SK-N-SH (cell line): ENCODE measurements at regions not wholly inside any gene's neighbourhood (a gene's known extent, or its start where the extent isn't known, plus 50 kb on each side); places are given as distances from the start of the nearest gene placed in this dataset.
A peak's percentile ranks its signal among the peaks of the same experiment; 100 is the strongest.

Experiments
- CTCF ChIA-PET: fragments of 300-600, 350-600 bp; formaldehyde crosslinking; extraction: SDS; loops from one replicate; lab custom pipeline; 2021; lab: Yijun Ruan, JAX
- POLR2A ChIA-PET: fragments of 350-600 bp; sonication (Branson Sonifier 250); formaldehyde crosslinking; extraction: SDS; loops from one replicate; lab custom pipeline; 2020; ENCODE audit warnings: antibody characterized with exemption, inconsistent platforms; lab: Yijun Ruan, JAX
- DNase-seq: peaks from one replicate; pipeline ENCODE4 v3.0.0; 2012
- H2AFZ ChIP-seq: fragments of 200-600 bp; sonication (generic); 2 replicates; pipeline ENCODE4 v1.8.1; 2016; ENCODE audit warnings: antibody characterized with exemption, mild to moderate bottlenecking, low read depth
- H3F3A ChIP-seq: fragments of 200-600 bp; sonication (generic); replicated peaks from 2 replicates; pipeline ENCODE3; 2016; ENCODE audit warnings: antibody characterized with exemption, mild to moderate bottlenecking; ENCODE audit not compliant: insufficient read depth
- H3K27ac ChIP-seq, 2 experiments: fragments of 200-500 bp in 1 of 2; fragments of 200-600 bp in 1 of 2; sonication (Bioruptor generic) in 1 of 2; sonication (generic), shearing (Covaris generic) in 1 of 2; 2 replicates each; pipeline versions ENCODE4 v1.5.1 to v1.6.1; 2014 to 2016; ENCODE audit warnings: low read depth in 2 of 2, inconsistent platforms in 1 of 2, low read length in 1 of 2, mild to moderate bottlenecking in 1 of 2, mixed read lengths in 1 of 2
- H3K27me3 ChIP-seq: fragments of 200-600 bp; sonication (generic), shearing (Covaris generic); 2 replicates; pipeline ENCODE4 v1.6.1; 2016; ENCODE audit warnings: mixed run types; ENCODE audit not compliant: insufficient read depth
- H3K36me3 ChIP-seq, 2 experiments: fragments of 200-500 bp in 1 of 2; fragments of 200-600 bp in 1 of 2; sonication (Bioruptor generic) in 1 of 2; sonication (generic) in 1 of 2; replicated peaks in 1 of 2; 2 replicates each; pipeline versions ENCODE3 to v1.5.1; 2014 to 2016; ENCODE audit warnings: low read length in 1 of 2, mild to moderate bottlenecking in 1 of 2; ENCODE audit not compliant: insufficient read depth in 2 of 2, control insufficient read depth in 1 of 2
- H3K4me1 ChIP-seq, 2 experiments: fragments of 200-500 bp in 1 of 2; fragments of 200-600 bp in 1 of 2; sonication (Bioruptor generic) in 1 of 2; sonication (generic), shearing (Covaris generic) in 1 of 2; 2 replicates each; pipeline versions ENCODE4 v1.5.1 to v1.6.1; 2014 to 2016; ENCODE audit warnings: low read depth in 1 of 2, low read length in 1 of 2, mixed run types in 1 of 2; ENCODE audit not compliant: insufficient read depth in 2 of 2, control insufficient read depth in 1 of 2
- H3K4me2 ChIP-seq: fragments of 200-600 bp; sonication (generic), shearing (Covaris generic); 2 replicates; pipeline ENCODE4 v1.6.1; 2017; ENCODE audit warnings: mixed run types
- H3K4me3 ChIP-seq, 2 experiments: fragments of 200-500 bp in 1 of 2; fragments of 200-600 bp in 1 of 2; sonication (Bioruptor generic) in 1 of 2; sonication (generic), shearing (Covaris generic) in 1 of 2; 2 replicates each; pipeline versions ENCODE4 v1.5.1 to v1.8.1; 2014 to 2016; ENCODE audit warnings: low read depth in 2 of 2, inconsistent platforms in 1 of 2, low read length in 1 of 2, mild to moderate bottlenecking in 1 of 2, mixed read lengths in 1 of 2, moderate library complexity in 1 of 2
- H3K79me2 ChIP-seq: fragments of 200-600 bp; sonication (generic); 2 replicates; pipeline ENCODE4 v1.8.1; 2017; ENCODE audit warnings: mild to moderate bottlenecking; ENCODE audit not compliant: insufficient read depth
- H3K9ac ChIP-seq: fragments of 200-600 bp; sonication (generic); 2 replicates; pipeline ENCODE4 v1.6.1; 2017; ENCODE audit warnings: mixed run types
- H3K9me2 ChIP-seq: fragments of 200-600 bp; sonication (generic); 2 replicates; pipeline ENCODE4 v1.6.1; 2017; ENCODE audit warnings: mixed run types
- H3K9me3 ChIP-seq: fragments of 200-600 bp; sonication (generic); 2 replicates; pipeline ENCODE4 v1.6.1; 2017; ENCODE audit warnings: mixed run types, mild to moderate bottlenecking, moderate library complexity
- H4K20me1 ChIP-seq: fragments of 200-600 bp; sonication (generic); 2 replicates; pipeline ENCODE4 v1.6.1; 2017; ENCODE audit warnings: mild to moderate bottlenecking, mixed run types; ENCODE audit not compliant: insufficient read depth
- CHD2 ChIP-seq: fragments of 150-350 bp; IDR thresholded peaks from 2 replicates; pipeline ENCODE4 v1.6.1; 2018; ENCODE audit warnings: low read length; ENCODE audit not compliant: partially characterized antibody
- CTCF ChIP-seq: fragments of 200-600 bp; sonication (generic); IDR thresholded peaks from 2 replicates; pipeline ENCODE4 v1.6.1; 2017; ENCODE audit warnings: antibody characterized with exemption, mild to moderate bottlenecking, moderate library complexity
- EP300 ChIP-seq, 2 experiments: IDR thresholded peaks; 2 replicates each; pipeline versions ENCODE4 v1.4.0 to v1.6.1; 2012; ENCODE audit warnings: borderline replicate concordance in 1 of 2, low read depth in 1 of 2, low read length in 1 of 2
- MXI1 ChIP-seq: IDR thresholded peaks from 2 replicates; pipeline ENCODE4 v1.6.1; 2012; ENCODE audit warnings: mild to moderate bottlenecking, low read depth, low read length, improper control_type of control experiment
- NFIC ChIP-seq: IDR thresholded peaks from 2 replicates; pipeline ENCODE4 v1.4.0; 2012; ENCODE audit warnings: borderline replicate concordance
- PBX3 ChIP-seq: IDR thresholded peaks from 2 replicates; pipeline ENCODE4; 2012
- RAD21 ChIP-seq: IDR thresholded peaks from 2 replicates; pipeline ENCODE4 v1.6.1; 2012; ENCODE audit warnings: mild to moderate bottlenecking, low read length
- RXRA ChIP-seq: IDR thresholded peaks from 2 replicates; pipeline ENCODE4 v1.4.0; 2012; ENCODE audit warnings: low read depth, mild to moderate bottlenecking, borderline replicate concordance
- TCF12 ChIP-seq: IDR thresholded peaks from 2 replicates; pipeline ENCODE4 v1.4.0; 2012
- TEAD4 ChIP-seq: IDR thresholded peaks from 2 replicates; pipeline ENCODE4 v1.4.0; 2012; ENCODE audit warnings: mild to moderate bottlenecking, borderline replicate concordance; ENCODE audit not compliant: insufficient read depth
- WGBS: methylation state at CpG from one replicate; pipeline ENCODE4 v1.1.6; 2017; ENCODE audit warnings: low lambda C conversion rate; 5-methylcytosine and 5-hydroxymethylcytosine counted together

- no peaks in the 10 kb centered on the region for H3K27me3 ChIP-seq
- peak overlapping the region; percentile 69 for H3K4me2 ChIP-seq
- DNase-seq, result no peak
- H3K4me3 ChIP-seq, result peak overlapping the region; percentile 27 to 38; a peak in 2 of 4 replicates
- CTCF ChIA-PET, result no interaction called here
- H3F3A ChIP-seq, result no peaks in the 10 kb centered on the region
- no peaks in the 10 kb centered on the region for H3K79me2 ChIP-seq
- under 1% methylated on average over 7 of the region's 7 CpGs for WGBS
- H3K27ac ChIP-seq, result no peak overlapping the region
- no peaks in the 10 kb centered on the region for H3K9me2 ChIP-seq
- H3K36me3 ChIP-seq, result no peaks in the 10 kb centered on the region
- peak overlapping the region; percentile 75 for H2AFZ ChIP-seq
- H3K9me3 ChIP-seq, result no peaks in the 10 kb centered on the region
- H4K20me1 ChIP-seq, result no peaks in the 10 kb centered on the region
- no peak overlapping the region for H3K9ac ChIP-seq
- H3K4me1 ChIP-seq, result no peaks in the 10 kb centered on the region
- POLR2A ChIA-PET, result no interaction called here
- TF ChIP-seq RAD21 (peak; percentile 41; the same call in 1 of the 2 replicates), CTCF (peak; percentile 46), RXRA (no peak)
- TF ChIP-seq, all 33 proteins: peak for 2
Observed at GRCh38 chr3:83968356-83968755, 990.4 kb upstream of the CADM2 start.

GRCh38 chr3:83971666-83972065 lies 987.1 kb upstream of the CADM2 start:
- DNase-seq, result no peak
- 0 out of 2 replicates have a peak overlapping the region, but pooled peaks have one; percentile 49 for H2AFZ ChIP-seq
- H3F3A ChIP-seq, result no peaks in the 10 kb centered on the region
- H3K36me3 ChIP-seq, result no peaks in the 10 kb centered on the region
- H3K4me2 ChIP-seq, result peak overlapping the region; percentile 69
- ChIA-PET CTCF (no interaction called here), POLR2A (no interaction called here)
- peak overlapping the region; percentile 36 to 59; a peak in 3 of 4 replicates for H3K4me3 ChIP-seq
- 9% methylated on average over 1 of the region's 1 CpG for WGBS
- TF ChIP-seq RXRA, result no peak
- TF ChIP-seq CHD2, result no peak
- no peak for TF ChIP-seq PBX3
- TF ChIP-seq MXI1, result no peak
- no peak for TF ChIP-seq TEAD4
- no peak for TF ChIP-seq TCF12
- no peak for TF ChIP-seq NFIC
- TF ChIP-seq EP300 (IDR thresholded peaks at IDR 0.05; ENCODE audit: borderline replicate concordance in 1 of 2, low read depth in 1 of 2, low read length in 1 of 2), result no peak
- no peak for TF ChIP-seq CTCF
- no peaks in the 10 kb centered on the region for H3K9me3 ChIP-seq
- H3K4me1 ChIP-seq, result no peaks in the 10 kb centered on the region
- H3K9ac ChIP-seq, result no peak overlapping the region
- H3K27ac ChIP-seq, result no peak overlapping the region
- H3K27me3 ChIP-seq, result no peaks in the 10 kb centered on the region; the same call in 1 of the 2 replicates
- no peaks in the 10 kb centered on the region for H3K79me2 ChIP-seq
- H3K9me2 ChIP-seq, result no peaks in the 10 kb centered on the region
- no peaks in the 10 kb centered on the region for H4K20me1 ChIP-seq
